ENCODE measurements at regions not wholly inside any gene's neighbourhood (a gene's known extent, or its start where the extent isn't known, plus 50 kb on each side); places are given as distances from the start of the nearest gene placed in this dataset.

- ATAC-seq (ENCODE audit: insufficient read depth, low FRiP score) (no peak), DNase-seq (no peak)
- H3K9me3 ChIP-seq (ENCODE audit: control insufficient read depth in 4 of 4, insufficient read depth in 3 of 4, low read length in 3 of 4) = no peaks in the 10 kb centered on the region
- TF ChIP-seq CTCF (IDR thresholded peaks at IDR 0.05; ENCODE audit: control extremely low read depth, extremely low read depth) = no peak
- H3K4me3 ChIP-seq = no peak overlapping the region
- no peaks in the 10 kb centered on the region for H3K4me1 ChIP-seq (ENCODE audit: control insufficient read depth in 5 of 5, insufficient read depth in 5 of 5, low read length in 5 of 5)
- WGBS, 2 donors = 20 to 54% methylated on average over 2 of the region's 2 CpGs
- H3K36me3 ChIP-seq (ENCODE audit: control insufficient read depth in 4 of 4, insufficient read depth in 4 of 4, low read length in 4 of 4) = no peaks in the 10 kb centered on the region
- H3K27me3 ChIP-seq (ENCODE audit: control insufficient read depth in 3 of 3, insufficient read depth in 3 of 3, low read length in 2 of 3) = no peaks in the 10 kb centered on the region
- no peak overlapping the region for H3K27ac ChIP-seq (ENCODE audit: low read depth in 1 of 2, low read length in 1 of 2)
- no peak overlapping the region for H3K9ac ChIP-seq (ENCODE audit: insufficient read depth in 1 of 2, low read length in 2 of 2)
Measured at GRCh38 chr3:94607778-94608177, 544.9 kb downstream of the NSUN3 start.

- H3K4me1 ChIP-seq (ENCODE audit: control insufficient read depth in 5 of 5, insufficient read depth in 5 of 5, low read length in 5 of 5) = no peaks in the 10 kb centered on the region
- H3K36me3 ChIP-seq (ENCODE audit: control insufficient read depth in 4 of 4, insufficient read depth in 4 of 4, low read length in 4 of 4) = no peaks in the 10 kb centered on the region
- DNase-seq (no peak), ATAC-seq (ENCODE audit: insufficient read depth, low FRiP score) (no peak)
- H3K27me3 ChIP-seq (ENCODE audit: control insufficient read depth in 3 of 3, insufficient read depth in 3 of 3, low read length in 2 of 3) = no peaks in the 10 kb centered on the region
- no peak overlapping the region for H3K4me3 ChIP-seq
- no peak overlapping the region for H3K27ac ChIP-seq (ENCODE audit: low read depth in 1 of 2, low read length in 1 of 2)
- TF ChIP-seq CTCF (IDR thresholded peaks at IDR 0.05; ENCODE audit: control extremely low read depth, extremely low read depth) = no peak
- H3K9ac ChIP-seq (ENCODE audit: insufficient read depth in 1 of 2, low read length in 2 of 2) = no peak overlapping the region
- 70 to 89% methylated on average over 3 of the region's 3 CpGs for WGBS, 2 donors
- no peaks in the 10 kb centered on the region for H3K9me3 ChIP-seq (ENCODE audit: control insufficient read depth in 4 of 4, insufficient read depth in 3 of 4, low read length in 3 of 4)
Measured at GRCh38 chr3:94609908-94610307, 547.0 kb downstream of the NSUN3 start.

- Histone ChIP-seq H3K4me1 (ENCODE audit: control insufficient read depth in 5 of 5, insufficient read depth in 5 of 5, low read length in 5 of 5) (no peaks in the 10 kb centered on the region), H3K4me3 (no peak overlapping the region), H3K9me3 (ENCODE audit: control insufficient read depth in 4 of 4, insufficient read depth in 3 of 4, low read length in 3 of 4) (no peaks in the 10 kb centered on the region), H3K27me3 (ENCODE audit: control insufficient read depth in 3 of 3, insufficient read depth in 3 of 3, low read length in 2 of 3) (no peaks in the 10 kb centered on the region), H3K36me3 (ENCODE audit: control insufficient read depth in 4 of 4, insufficient read depth in 4 of 4, low read length in 4 of 4) (no peaks in the 10 kb centered on the region), H3K27ac (ENCODE audit: low read depth in 1 of 2, low read length in 1 of 2) (no peak overlapping the region), H3K9ac (ENCODE audit: insufficient read depth in 1 of 2, low read length in 2 of 2) (no peak overlapping the region)
- 78 to 84% methylated on average over 5 of the region's 5 CpGs for WGBS, 2 donors
- ATAC-seq (ENCODE audit: insufficient read depth, low FRiP score) (no peak), DNase-seq (no peak)
- no peak for TF ChIP-seq CTCF (IDR thresholded peaks at IDR 0.05; ENCODE audit: control extremely low read depth, extremely low read depth)
Measured at GRCh38 chr3:94611596-94611995, 548.7 kb downstream of the NSUN3 start.

- no peaks in the 10 kb centered on the region for H3K36me3 ChIP-seq (ENCODE audit: control insufficient read depth in 4 of 4, insufficient read depth in 4 of 4, low read length in 4 of 4)
- H3K27ac ChIP-seq (ENCODE audit: low read depth in 1 of 2, low read length in 1 of 2) = no peak overlapping the region
- H3K27me3 ChIP-seq (ENCODE audit: control insufficient read depth in 3 of 3, insufficient read depth in 3 of 3, low read length in 2 of 3) = no peaks in the 10 kb centered on the region
- H3K9ac ChIP-seq (ENCODE audit: insufficient read depth in 1 of 2, low read length in 2 of 2) = no peak overlapping the region
- TF ChIP-seq CTCF (IDR thresholded peaks at IDR 0.05; ENCODE audit: control extremely low read depth, extremely low read depth) = no peak
- H3K9me3 ChIP-seq (ENCODE audit: control insufficient read depth in 4 of 4, insufficient read depth in 3 of 4, low read length in 3 of 4) = no peaks in the 10 kb centered on the region
- no peak overlapping the region for H3K4me3 ChIP-seq
- WGBS, 2 donors = 62 to 69% methylated on average over 1 of the region's 1 CpG
- no peak for DNase-seq
- no peaks in the 10 kb centered on the region for H3K4me1 ChIP-seq (ENCODE audit: control insufficient read depth in 5 of 5, insufficient read depth in 5 of 5, low read length in 5 of 5)
- no peak for ATAC-seq (ENCODE audit: insufficient read depth, low FRiP score)
Measured at GRCh38 chr3:94612631-94613030, 549.8 kb downstream of the NSUN3 start.
